Vagina (tissue), 2 donors: ENCODE measurements at regions not wholly inside any gene's neighbourhood (a gene's known extent, or its start where the extent isn't known, plus 50 kb on each side); places are given as distances from the start of the nearest gene placed in this dataset.

Experiments
- DNase-seq, 2 donors: peaks; one replicate each; pipeline ENCODE4 v3.0.0-alpha.2; 2017; ENCODE audit errors: extremely low spot score in 2 of 2
- H3K27ac ChIP-seq: fragments of 200-600 bp; sonication (generic); one replicate; pipeline ENCODE4 v1.5.1; 2019
- H3K27me3 ChIP-seq: fragments of 200-600 bp; sonication (generic); one replicate; pipeline ENCODE4 v1.5.1; 2019
- H3K36me3 ChIP-seq, 2 donors: fragments of 200-600 bp; sonication (generic); one replicate each; pipeline ENCODE4 v1.5.1; 2017 to 2019
- H3K4me1 ChIP-seq: fragments of 200-600 bp; sonication (generic); one replicate; pipeline ENCODE4 v1.5.1; 2019
- H3K4me3 ChIP-seq, 2 donors: fragments of 200-600 bp; sonication (generic); 1 replicate in 1 of 2; 2 replicates in 1 of 2; pipeline ENCODE4 v1.5.1; 2016 to 2019
- H3K9me3 ChIP-seq: fragments of 200-600 bp; sonication (generic); one replicate; pipeline ENCODE4 v1.5.1; 2019
- POLR2A ChIP-seq, 2 donors: fragments of 450-650 bp; IDR thresholded peaks; one replicate each; pipeline ENCODE4 v1.6.1; 2017; ENCODE audit warnings: antibody characterized with exemption in 2 of 2, mild to moderate bottlenecking in 2 of 2, moderate library complexity in 2 of 2
- POLR2AphosphoS5 ChIP-seq, 2 donors: sonication (generic); formaldehyde crosslinking; IDR thresholded peaks; one replicate each; pipeline ENCODE4 v1.9.0; 2017; ENCODE audit warnings: antibody characterized with exemption in 2 of 2, mild to moderate bottlenecking in 2 of 2, low read depth in 1 of 2; ENCODE audit not compliant: insufficient read depth in 1 of 2
- intact Hi-C: fragments of 100-400 bp; cut with DNase I; formaldehyde crosslinking; loops from one replicate; pipeline ENCODE4 v1.15.1; 2023
- TF ChIP-seq, protein P1 (sequence below), 3 experiments: fragments of 450-650 bp in 2 of 3; fragments of 200-600 bp in 1 of 3; sonication (generic) in 1 of 3; IDR thresholded peaks; one replicate each; pipeline ENCODE4 v1.5.1; 2017 to 2019; ENCODE audit warnings: antibody characterized with exemption in 3 of 3, mild to moderate bottlenecking in 2 of 3, moderate library complexity in 2 of 3

DNA sequence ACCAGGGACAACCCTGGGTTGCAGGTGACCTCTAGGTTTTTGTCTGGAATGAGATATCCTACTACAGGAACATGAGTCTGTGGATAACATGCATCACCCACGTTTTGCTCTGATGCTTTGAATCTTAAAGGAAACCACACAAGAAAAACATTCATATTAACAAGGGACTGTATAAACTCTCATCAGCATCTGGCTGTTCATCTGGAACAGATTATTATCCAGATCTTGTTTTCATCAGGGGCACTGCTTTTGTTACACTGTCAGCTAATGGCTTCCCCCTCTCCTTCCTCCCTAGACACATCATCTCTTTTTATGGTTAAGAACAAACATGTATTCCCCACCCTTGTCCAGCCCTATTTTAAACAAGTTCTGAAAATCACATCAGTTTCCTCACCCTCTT, 1095.7 kb downstream of the AACS start:
- no peaks in the 10 kb centered on the region for H3K36me3 ChIP-seq
- DNase-seq, result no peak
- H3K27ac ChIP-seq, result no peak overlapping the region
- H3K9me3 ChIP-seq, result no peaks in the 10 kb centered on the region
- H3K27me3 ChIP-seq, result no peaks in the 10 kb centered on the region
- intact Hi-C loops, result no loop called here
- H3K4me3 ChIP-seq, result no peak overlapping the region
- no peaks in the 10 kb centered on the region for H3K4me1 ChIP-seq
- TF ChIP-seq, protein P1, sequence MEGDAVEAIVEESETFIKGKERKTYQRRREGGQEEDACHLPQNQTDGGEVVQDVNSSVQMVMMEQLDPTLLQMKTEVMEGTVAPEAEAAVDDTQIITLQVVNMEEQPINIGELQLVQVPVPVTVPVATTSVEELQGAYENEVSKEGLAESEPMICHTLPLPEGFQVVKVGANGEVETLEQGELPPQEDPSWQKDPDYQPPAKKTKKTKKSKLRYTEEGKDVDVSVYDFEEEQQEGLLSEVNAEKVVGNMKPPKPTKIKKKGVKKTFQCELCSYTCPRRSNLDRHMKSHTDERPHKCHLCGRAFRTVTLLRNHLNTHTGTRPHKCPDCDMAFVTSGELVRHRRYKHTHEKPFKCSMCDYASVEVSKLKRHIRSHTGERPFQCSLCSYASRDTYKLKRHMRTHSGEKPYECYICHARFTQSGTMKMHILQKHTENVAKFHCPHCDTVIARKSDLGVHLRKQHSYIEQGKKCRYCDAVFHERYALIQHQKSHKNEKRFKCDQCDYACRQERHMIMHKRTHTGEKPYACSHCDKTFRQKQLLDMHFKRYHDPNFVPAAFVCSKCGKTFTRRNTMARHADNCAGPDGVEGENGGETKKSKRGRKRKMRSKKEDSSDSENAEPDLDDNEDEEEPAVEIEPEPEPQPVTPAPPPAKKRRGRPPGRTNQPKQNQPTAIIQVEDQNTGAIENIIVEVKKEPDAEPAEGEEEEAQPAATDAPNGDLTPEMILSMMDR (IDR thresholded peaks at IDR 0.05), result no peak
- TF ChIP-seq POLR2A (IDR thresholded peaks at IDR 0.05), result no peak
- TF ChIP-seq POLR2AphosphoS5 (IDR thresholded peaks at IDR 0.05; ENCODE audit: insufficient read depth in 1 of 2, low read depth in 1 of 2), result no peak

DNA sequence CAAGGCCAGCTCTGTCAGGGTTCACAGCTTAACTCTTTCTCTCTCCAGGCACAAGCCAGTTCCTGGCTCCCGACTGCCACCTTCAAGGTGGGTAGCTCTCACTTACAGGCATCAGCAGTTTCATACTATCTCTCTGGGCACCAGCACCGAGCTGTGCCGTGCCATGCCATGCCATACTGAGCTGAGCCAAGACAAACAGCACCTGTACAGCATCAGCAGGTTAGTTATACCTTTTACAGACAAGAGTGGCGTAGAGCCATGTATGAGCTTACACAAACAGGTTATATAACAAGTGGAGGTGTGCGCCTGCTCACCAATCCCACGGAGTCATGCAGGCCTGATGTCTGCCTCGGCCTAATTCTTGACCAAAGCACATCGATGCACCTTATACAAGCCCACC, 1098.7 kb downstream of the AACS start:
- DNase-seq, result no peak
- Histone ChIP-seq H3K36me3 (no peaks in the 10 kb centered on the region), H3K27ac (no peak overlapping the region), H3K4me3 (no peak overlapping the region), H3K4me1 (no peaks in the 10 kb centered on the region), H3K9me3 (no peaks in the 10 kb centered on the region), H3K27me3 (no peaks in the 10 kb centered on the region)
- no peak for TF ChIP-seq POLR2A (IDR thresholded peaks at IDR 0.05)
- intact Hi-C loops, result no loop called here

DNA sequence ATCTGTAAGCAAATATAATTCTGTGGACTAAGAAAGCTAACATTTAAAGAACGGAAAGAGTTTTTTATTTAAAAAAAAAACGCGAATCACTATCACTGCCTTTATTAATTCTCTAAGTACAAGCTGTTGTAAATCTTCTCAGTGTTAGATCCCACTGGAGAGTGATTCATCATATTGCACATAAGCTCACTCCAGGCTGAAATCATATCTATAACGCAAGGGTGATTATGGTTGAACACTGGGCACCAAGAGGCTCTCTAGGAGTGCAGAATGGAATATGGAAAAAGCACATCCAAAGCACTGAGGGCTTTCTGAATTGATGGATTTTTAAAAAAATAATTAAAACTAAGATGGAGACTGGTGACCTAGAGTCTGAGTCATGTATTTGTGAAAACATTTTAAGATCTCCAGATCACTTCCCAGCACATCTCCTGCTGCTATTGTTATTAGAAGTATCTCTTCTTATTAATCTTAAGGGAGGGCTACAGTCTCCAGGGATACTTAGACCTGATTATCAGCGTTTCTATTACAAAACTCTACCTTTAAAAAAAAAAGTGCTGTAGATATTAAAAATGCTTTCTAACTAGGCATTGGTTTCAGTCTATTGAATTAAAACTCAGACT, 1106.8 kb downstream of the AACS start:
- no peak for DNase-seq
- H3K27ac ChIP-seq, result no peak overlapping the region
- intact Hi-C loops, result no loop called here
- no peaks in the 10 kb centered on the region for H3K4me1 ChIP-seq
- no peaks in the 10 kb centered on the region for H3K27me3 ChIP-seq
- no peaks in the 10 kb centered on the region for H3K9me3 ChIP-seq
- TF ChIP-seq POLR2AphosphoS5 (IDR thresholded peaks at IDR 0.05; ENCODE audit: insufficient read depth in 1 of 2, low read depth in 1 of 2) (no peak), POLR2A (IDR thresholded peaks at IDR 0.05) (no peak)
- TF ChIP-seq, protein P1 (IDR thresholded peaks at IDR 0.05), result no peak
- H3K4me3 ChIP-seq, result no peak overlapping the region
- H3K36me3 ChIP-seq, result no peaks in the 10 kb centered on the region

DNA sequence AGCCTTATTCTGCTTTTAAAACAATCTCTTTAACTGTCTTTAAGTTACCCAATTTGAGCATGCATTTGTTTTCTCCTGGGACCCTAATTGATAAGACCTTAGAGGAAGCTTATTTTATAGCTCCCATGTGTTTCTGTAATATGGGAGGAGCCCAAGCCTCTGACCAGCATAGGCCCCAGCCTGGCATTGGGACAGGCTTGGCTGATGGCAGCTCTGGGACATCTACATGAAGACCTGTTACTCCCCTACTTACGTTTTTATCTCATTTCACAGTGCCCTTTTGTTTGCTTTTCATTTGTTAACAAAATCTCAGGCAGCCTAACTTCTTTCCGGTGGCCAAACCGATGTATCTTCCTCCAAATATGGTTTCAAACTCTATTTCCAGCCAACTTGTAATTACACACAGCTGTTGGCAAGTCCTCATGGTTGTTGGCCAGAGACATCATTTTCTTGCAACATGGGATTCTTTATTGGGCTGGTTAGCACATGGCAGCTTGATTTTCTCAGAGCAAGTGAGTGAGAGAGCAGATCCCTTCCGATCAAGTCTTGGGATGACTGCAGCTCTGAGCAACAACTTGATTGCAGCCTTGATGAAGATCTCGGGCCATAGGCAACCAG, 1117.5 kb downstream of the AACS start:
- Histone ChIP-seq H3K27me3 (no peaks in the 10 kb centered on the region), H3K4me1 (no peaks in the 10 kb centered on the region), H3K9me3 (no peaks in the 10 kb centered on the region), H3K4me3 (no peak overlapping the region), H3K36me3 (no peaks in the 10 kb centered on the region), H3K27ac (no peak overlapping the region)
- intact Hi-C loops, result no loop called here
- DNase-seq, result no peak
- TF ChIP-seq POLR2A (IDR thresholded peaks at IDR 0.05) (no peak), POLR2AphosphoS5 (IDR thresholded peaks at IDR 0.05; ENCODE audit: insufficient read depth in 1 of 2, low read depth in 1 of 2) (no peak)
- TF ChIP-seq, protein P1 (IDR thresholded peaks at IDR 0.05), result no peak

DNA sequence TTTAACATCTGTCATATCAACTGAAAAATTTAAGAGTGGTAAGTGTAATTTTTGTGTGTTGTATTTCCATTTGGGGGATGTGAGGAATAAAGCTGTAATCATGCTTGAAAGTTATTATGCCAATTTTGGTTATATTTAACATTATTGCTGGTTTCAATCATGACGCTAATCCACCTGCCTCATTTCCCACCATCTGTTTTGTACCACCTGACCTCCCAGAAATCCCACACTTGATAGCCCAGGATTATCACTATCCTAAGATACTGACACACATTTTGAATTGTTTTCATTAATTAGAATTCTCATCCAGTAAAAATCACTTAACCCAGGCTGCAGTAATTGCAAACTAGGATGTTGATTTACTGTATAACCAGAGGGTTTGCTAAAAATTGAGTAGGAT, 1119.8 kb downstream of the AACS start:
- intact Hi-C loops, result no loop called here
- H3K4me1 ChIP-seq, result no peaks in the 10 kb centered on the region
- no peaks in the 10 kb centered on the region for H3K27me3 ChIP-seq
- no peak for DNase-seq
- H3K9me3 ChIP-seq, result no peaks in the 10 kb centered on the region
- H3K27ac ChIP-seq, result no peak overlapping the region
- TF ChIP-seq POLR2AphosphoS5 (IDR thresholded peaks at IDR 0.05; ENCODE audit: insufficient read depth in 1 of 2, low read depth in 1 of 2) (no peak), POLR2A (IDR thresholded peaks at IDR 0.05) (no peak)
- TF ChIP-seq, protein P1 (IDR thresholded peaks at IDR 0.05), result no peak
- no peaks in the 10 kb centered on the region for H3K36me3 ChIP-seq
- H3K4me3 ChIP-seq, result no peak overlapping the region
